ENCODE measurements at regions not wholly inside any gene's neighbourhood (a gene's known extent, or its start where the extent isn't known, plus 50 kb on each side); places are given as distances from the start of the nearest gene placed in this dataset.
A peak's percentile ranks its signal among the peaks of the same experiment; 100 is the strongest.

DNA sequence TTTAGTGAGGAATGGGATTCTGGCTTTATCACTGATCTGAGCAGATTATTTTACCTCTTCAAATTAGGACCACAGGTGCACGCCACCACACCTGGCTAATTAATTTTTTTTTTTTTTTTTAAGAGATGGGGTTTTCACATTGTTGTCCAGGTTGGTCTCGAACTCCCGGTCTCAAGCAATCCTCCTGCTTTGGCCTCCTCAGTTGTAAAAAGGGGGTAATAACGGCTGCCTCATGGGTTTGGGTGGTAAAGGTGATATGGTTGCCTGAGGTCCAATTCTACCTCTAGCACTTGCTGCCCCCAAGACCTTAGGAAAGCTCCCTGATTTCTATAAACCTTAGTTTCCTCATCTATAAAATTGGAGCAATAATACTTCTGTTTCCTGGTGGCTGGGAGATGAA, 130.7 kb upstream of the HS3ST2 start:
- TF ChIP-seq POLR2A (IDR thresholded peaks at IDR 0.05) (no peak), CTCF (IDR thresholded peaks at IDR 0.05) (no peak)
- H3K27ac ChIP-seq, result peak overlapping the region in 1 of 2 donors; percentile 87
- no peak for DNase-seq
- intact Hi-C loops (cut with DNase I; ENCODE audit: low total_unique reads), result no loop called here
- H3K4me3 ChIP-seq, result no peak overlapping the region
- H3K4me1 ChIP-seq, result peaks cover 23% of the 10 kb centered on the region
- 88 to 92% methylated on average over 4 of the region's 4 CpGs for WGBS, 2 donors
- H3K36me3 ChIP-seq (ENCODE audit: low read depth, missing control alignments), result no peaks in the 10 kb centered on the region
- no peaks in the 10 kb centered on the region for H3K27me3 ChIP-seq
- no peaks in the 10 kb centered on the region for H3K9me3 ChIP-seq

GRCh38 chr16:22683730-22684573, 130.0 kb upstream of the HS3ST2 start:
- TF ChIP-seq CTCF (IDR thresholded peaks at IDR 0.05), result no peak
- TF ChIP-seq POLR2A (IDR thresholded peaks at IDR 0.05), result no peak
- no peak overlapping the region for H3K4me3 ChIP-seq
- H3K27ac ChIP-seq, result peak overlapping the region; percentile 46 to 87
- H3K36me3 ChIP-seq (ENCODE audit: low read depth, missing control alignments), result no peaks in the 10 kb centered on the region
- no peak for DNase-seq
- WGBS, 2 donors, result 49 to 53% methylated on average over 4 of the region's 4 CpGs
- no peaks in the 10 kb centered on the region for H3K9me3 ChIP-seq
- H3K4me1 ChIP-seq, result peaks cover 23% of the 10 kb centered on the region
- no peaks in the 10 kb centered on the region for H3K27me3 ChIP-seq
- intact Hi-C loops (cut with DNase I; ENCODE audit: low total_unique reads), result no loop called here

DNA sequence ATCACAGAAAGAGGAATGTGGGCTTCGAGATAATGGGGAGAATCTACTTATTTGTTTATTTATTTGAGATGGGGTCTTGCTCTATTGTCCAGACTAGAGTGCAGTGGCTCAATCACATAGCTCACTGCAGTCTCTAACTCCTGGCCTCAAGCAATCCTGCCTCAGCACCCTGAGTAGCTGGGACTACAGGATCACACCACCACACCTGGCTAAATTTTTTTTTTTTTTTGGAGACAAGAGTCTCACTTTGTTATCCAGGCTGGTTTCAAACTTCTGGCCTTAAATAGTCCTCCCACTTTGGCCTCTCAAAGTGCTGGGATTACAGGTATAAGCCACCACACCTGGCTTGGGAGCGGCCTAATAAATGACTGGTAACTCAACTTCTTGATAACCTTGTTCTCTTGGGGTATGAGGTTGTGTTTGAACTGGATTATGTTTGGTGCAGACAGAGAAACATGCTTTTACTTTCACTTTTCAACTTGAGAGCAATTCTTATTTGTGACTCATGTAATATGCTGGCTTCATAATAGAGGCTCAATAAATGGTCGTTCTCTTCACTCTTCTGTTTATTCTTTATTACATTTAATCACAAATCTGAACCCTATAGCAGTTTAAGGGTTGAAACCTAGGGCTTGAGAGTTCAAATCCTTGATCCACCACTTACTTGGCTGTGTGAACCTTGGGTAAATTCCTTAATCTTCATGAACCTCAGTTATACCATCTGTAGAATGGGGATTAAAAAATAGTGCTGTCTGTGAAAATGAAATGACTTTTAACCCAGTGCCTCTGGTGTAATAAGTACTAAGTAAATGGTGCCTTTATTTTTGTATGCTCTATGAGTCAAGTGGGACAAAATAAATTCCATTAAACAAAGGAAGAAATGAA, 129.1 kb upstream of the HS3ST2 start:
- intact Hi-C loops (cut with DNase I; ENCODE audit: low total_unique reads), result no loop called here

DNA sequence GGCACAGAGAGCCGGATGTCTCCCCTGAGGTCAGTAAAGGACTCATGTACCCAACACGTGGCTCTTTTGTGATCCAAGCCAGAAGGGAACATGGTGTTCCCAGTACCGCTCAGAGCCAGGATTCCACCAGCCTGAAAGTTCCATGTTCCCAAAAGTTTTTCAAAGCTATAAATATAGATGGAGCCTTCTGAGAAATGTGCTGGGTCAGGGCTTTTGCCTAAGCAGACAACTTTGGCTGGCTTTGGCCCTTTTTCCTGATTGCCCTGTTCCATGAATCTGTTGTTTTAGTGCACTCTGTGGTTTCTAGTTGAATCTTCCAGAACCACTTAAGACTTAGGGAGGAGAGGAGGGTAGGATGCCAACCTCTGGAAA, 128.5 kb upstream of the HS3ST2 start:
- Histone ChIP-seq H3K4me1 (peaks cover 23% of the 10 kb centered on the region), H3K4me3 (no peak overlapping the region), H3K27ac (peak overlapping the region in 1 of 2 donors; percentile 87), H3K9me3 (no peaks in the 10 kb centered on the region), H3K36me3 (ENCODE audit: low read depth, missing control alignments) (no peaks in the 10 kb centered on the region), H3K27me3 (no peaks in the 10 kb centered on the region)
- WGBS, 2 donors, result 19 to 34% methylated on average over 3 of the region's 3 CpGs
- TF ChIP-seq CTCF (IDR thresholded peaks at IDR 0.05) (no peak), POLR2A (IDR thresholded peaks at IDR 0.05) (no peak)
- peak; percentile 85 for DNase-seq
- intact Hi-C loops (cut with DNase I; ENCODE audit: low total_unique reads), result no loop called here

More for the DNA sequence above, 129.1 kb upstream of the HS3ST2 start:
- no peak for DNase-seq
- Histone ChIP-seq H3K9me3 (no peaks in the 10 kb centered on the region), H3K27ac (peak overlapping the region; percentile 46 to 87), H3K27me3 (no peaks in the 10 kb centered on the region), H3K36me3 (ENCODE audit: low read depth, missing control alignments) (no peaks in the 10 kb centered on the region), H3K4me1 (peaks cover 23% of the 10 kb centered on the region), H3K4me3 (no peak overlapping the region)
- TF ChIP-seq POLR2A (IDR thresholded peaks at IDR 0.05) (no peak), CTCF (IDR thresholded peaks at IDR 0.05) (no peak)
- WGBS, 2 donors, result 66 to 71% methylated on average over 3 of the region's 3 CpGs

Data from testis (tissue), 2 donors.